Calu3 (cell line): ENCODE measurements at regions not wholly inside any gene's neighbourhood (a gene's known extent, or its start where the extent isn't known, plus 50 kb on each side); places are given as distances from the start of the nearest gene placed in this dataset.

Experiments used
- BruUV-seq: library from RNA; stranded (reverse); fragments of 400-500 nt; replicated peaks from 2 replicates; lab custom pipeline; 2021; lab: Mats Ljungman, UMichigan
- CTCF ChIA-PET: fragments of 300-600 bp; sonication (Branson Sonifier 250); formaldehyde crosslinking; loops from one replicate; lab custom pipeline; 2022; ENCODE audit warnings: antibody characterized with exemption; lab: Charles Lee
- DNase-seq: peaks from one replicate; pipeline ENCODE4 v3.0.0; 2022
- H3K27ac Mint-ChIP-seq: one replicate; pipeline ENCODE4 v1.8.0; 2022; ENCODE audit warnings: mixed read lengths; ENCODE audit not compliant: unreplicated experiment
- H3K27me3 Mint-ChIP-seq: one replicate; pipeline ENCODE4 v1.8.0; 2022; ENCODE audit warnings: mixed read lengths; ENCODE audit not compliant: unreplicated experiment
- H3K36me3 Mint-ChIP-seq: one replicate; pipeline ENCODE4 v1.8.0; 2022; ENCODE audit warnings: mild to moderate bottlenecking, moderate library complexity, mixed read lengths; ENCODE audit not compliant: insufficient read depth, unreplicated experiment
- H3K4me1 Mint-ChIP-seq: one replicate; pipeline ENCODE4 v1.8.0; 2022; ENCODE audit warnings: mild to moderate bottlenecking, low read depth, mixed read lengths; ENCODE audit not compliant: unreplicated experiment
- H3K4me3 Mint-ChIP-seq: one replicate; pipeline ENCODE4 v1.8.0; 2022; ENCODE audit warnings: mild to moderate bottlenecking, low read depth, moderate library complexity, mixed read lengths; ENCODE audit not compliant: unreplicated experiment
- H3K9me3 Mint-ChIP-seq: one replicate; pipeline ENCODE4 v1.8.0; 2022; ENCODE audit warnings: low read depth, mixed read lengths; ENCODE audit not compliant: unreplicated experiment
- intact Hi-C: fragments of 100-400 bp; cut with micrococcal nuclease; formaldehyde crosslinking; loops from one replicate; pipeline ENCODE4 v1.10.0; 2022; ENCODE audit not compliant: unreplicated experiment
- TF ChIP-seq, protein P1 (sequence below): fragments of 200-600 bp; IDR thresholded peaks from one replicate; pipeline ENCODE4 v1.8.0; 2022; ENCODE audit warnings: antibody characterized with exemption; ENCODE audit not compliant: unreplicated experiment

DNA sequence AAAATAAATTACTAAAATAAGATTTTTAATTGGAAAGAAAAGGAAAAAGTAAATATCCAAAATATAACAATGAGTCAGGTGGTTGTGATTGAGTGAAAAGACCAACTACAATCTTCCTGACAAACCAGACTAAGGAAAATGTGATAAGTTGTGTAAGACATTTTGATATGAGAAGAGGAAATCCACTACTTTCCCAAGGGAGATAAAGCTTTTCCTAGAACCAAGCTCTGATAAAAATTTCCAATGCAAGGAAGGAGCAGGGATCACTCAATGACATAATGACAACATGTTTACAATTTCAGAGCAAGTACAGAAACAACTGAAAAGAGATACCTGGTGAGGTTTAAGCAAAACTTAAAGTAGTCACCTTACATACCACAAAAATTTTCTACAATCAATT, 305.1 kb upstream of the RASGEF1B start:
- no peaks in the 10 kb centered on the region for H3K9me3 Mint-ChIP-seq
- TF ChIP-seq, protein P1, sequence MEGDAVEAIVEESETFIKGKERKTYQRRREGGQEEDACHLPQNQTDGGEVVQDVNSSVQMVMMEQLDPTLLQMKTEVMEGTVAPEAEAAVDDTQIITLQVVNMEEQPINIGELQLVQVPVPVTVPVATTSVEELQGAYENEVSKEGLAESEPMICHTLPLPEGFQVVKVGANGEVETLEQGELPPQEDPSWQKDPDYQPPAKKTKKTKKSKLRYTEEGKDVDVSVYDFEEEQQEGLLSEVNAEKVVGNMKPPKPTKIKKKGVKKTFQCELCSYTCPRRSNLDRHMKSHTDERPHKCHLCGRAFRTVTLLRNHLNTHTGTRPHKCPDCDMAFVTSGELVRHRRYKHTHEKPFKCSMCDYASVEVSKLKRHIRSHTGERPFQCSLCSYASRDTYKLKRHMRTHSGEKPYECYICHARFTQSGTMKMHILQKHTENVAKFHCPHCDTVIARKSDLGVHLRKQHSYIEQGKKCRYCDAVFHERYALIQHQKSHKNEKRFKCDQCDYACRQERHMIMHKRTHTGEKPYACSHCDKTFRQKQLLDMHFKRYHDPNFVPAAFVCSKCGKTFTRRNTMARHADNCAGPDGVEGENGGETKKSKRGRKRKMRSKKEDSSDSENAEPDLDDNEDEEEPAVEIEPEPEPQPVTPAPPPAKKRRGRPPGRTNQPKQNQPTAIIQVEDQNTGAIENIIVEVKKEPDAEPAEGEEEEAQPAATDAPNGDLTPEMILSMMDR = no peak
- H3K4me3 Mint-ChIP-seq = no peak overlapping the region
- H3K4me1 Mint-ChIP-seq = peaks cover 3% of the 10 kb centered on the region
- intact Hi-C loops = no loop called here
- no peak overlapping the region for H3K27ac Mint-ChIP-seq
- H3K36me3 Mint-ChIP-seq = no peaks in the 10 kb centered on the region
- H3K27me3 Mint-ChIP-seq = no peaks in the 10 kb centered on the region
- DNase-seq = no peak
- BruUV-seq = no TSS peak
- CTCF ChIA-PET = no interaction called here

DNA sequence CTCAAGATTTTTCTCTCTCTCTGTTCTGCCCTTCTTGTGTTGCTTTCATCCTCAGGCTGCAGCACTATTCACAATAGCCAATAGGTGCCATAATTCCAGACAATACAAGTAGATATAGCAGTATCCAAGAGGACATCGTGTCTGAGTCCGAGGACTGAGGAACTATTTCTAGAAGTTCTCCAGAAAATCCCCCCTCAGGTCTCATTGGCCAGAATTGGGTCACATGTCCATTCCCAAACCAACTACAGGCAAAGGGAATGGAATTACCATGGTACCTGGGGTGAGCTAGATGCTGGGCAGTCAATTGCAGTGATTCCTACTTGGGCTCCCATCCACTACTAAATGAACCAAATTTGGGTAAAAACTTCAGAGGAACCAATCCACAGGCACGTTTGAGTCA, 301.9 kb upstream of the RASGEF1B start:
- Mint-ChIP-seq H3K36me3 (no peaks in the 10 kb centered on the region), H3K27me3 (no peaks in the 10 kb centered on the region), H3K4me3 (no peak overlapping the region), H3K9me3 (no peaks in the 10 kb centered on the region), H3K27ac (no peak overlapping the region), H3K4me1 (peaks cover 8% of the 10 kb centered on the region)
- TF ChIP-seq, protein P1 = no peak
- DNase-seq = no peak
- CTCF ChIA-PET = no interaction called here
- BruUV-seq = no TSS peak
- intact Hi-C loops = no loop called here

- no peak for DNase-seq
- peaks cover 8% of the 10 kb centered on the region for H3K4me1 Mint-ChIP-seq
Observed at GRCh38 chr4:81771721-81772120, 300.0 kb upstream of the RASGEF1B start.

GRCh38 chr4:81769244-81769643, 297.5 kb upstream of the RASGEF1B start:
- intact Hi-C loops = no loop called here
- Mint-ChIP-seq H3K27me3 (no peaks in the 10 kb centered on the region), H3K27ac (no peak overlapping the region), H3K4me1 (peaks cover 8% of the 10 kb centered on the region), H3K9me3 (no peaks in the 10 kb centered on the region), H3K36me3 (no peaks in the 10 kb centered on the region), H3K4me3 (no peak overlapping the region)
- TF ChIP-seq, protein P1 = no peak
- no TSS peak for BruUV-seq
- no peak for DNase-seq
- CTCF ChIA-PET = no interaction called here

More at GRCh38 chr4:81771721-81772120, 300.0 kb upstream of the RASGEF1B start:
- CTCF ChIA-PET = no interaction called here
- Mint-ChIP-seq H3K27ac (no peak overlapping the region), H3K9me3 (no peaks in the 10 kb centered on the region), H3K36me3 (no peaks in the 10 kb centered on the region), H3K4me3 (no peak overlapping the region), H3K27me3 (no peaks in the 10 kb centered on the region)
- intact Hi-C loops = no loop called here
- BruUV-seq = no TSS peak
- TF ChIP-seq, protein P1 = no peak
